ENCODE measurements at regions not wholly inside any gene's neighbourhood (a gene's known extent, or its start where the extent isn't known, plus 50 kb on each side); places are given as distances from the start of the nearest gene placed in this dataset.

DNA sequence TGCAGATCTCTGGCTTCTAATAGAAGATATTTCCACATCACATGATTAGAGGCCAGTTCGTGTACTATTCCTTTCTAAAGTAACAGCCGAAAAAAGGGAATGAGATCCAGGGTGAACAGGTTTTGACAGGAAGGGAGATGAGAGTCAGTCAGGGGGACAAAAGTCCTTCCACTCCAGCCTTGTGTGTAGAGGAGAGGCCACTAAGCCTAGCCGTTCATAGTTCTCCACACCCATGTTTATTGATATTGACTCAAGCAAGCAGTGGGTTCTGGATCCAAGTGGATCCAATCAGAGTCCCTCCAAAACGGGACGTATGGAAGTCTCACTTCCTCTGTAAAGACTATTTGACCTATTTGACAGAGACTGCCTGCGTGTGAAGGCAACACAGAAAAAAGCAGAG lies 80.4 kb upstream of the LRIG1 start:
- RAD21 ChIA-PET (ENCODE audit: low non-redundant PET in 1 of 2, low total read pairs in 2 of 2, uncharacterized antibody in 2 of 2, unreplicated experiment in 2 of 2) = no interaction called here
- Histone ChIP-seq H3K4me1 (ENCODE audit: control insufficient read depth in 1 of 2, insufficient read depth in 2 of 2, low read length in 2 of 2) (no peaks in the 10 kb centered on the region), H3K9ac (ENCODE audit: low read length) (no peak overlapping the region), H3K27me3 (ENCODE audit: insufficient read depth, low read length) (no peaks in the 10 kb centered on the region), H2AFZ (ENCODE audit: low read depth, low read length, poor library complexity, severe bottlenecking) (no peak overlapping the region), H3K4me3 (replicated peaks in 1 of 2; ENCODE audit: low read depth in 1 of 2, low read length in 2 of 2) (no peak overlapping the region), H3K36me3 (ENCODE audit: control insufficient read depth in 1 of 2, insufficient read depth in 2 of 2, low read length in 2 of 2) (no peaks in the 10 kb centered on the region), H4K20me1 (ENCODE audit: insufficient read depth) (no peaks in the 10 kb centered on the region), H3K9me2 (ENCODE audit: insufficient read depth) (no peaks in the 10 kb centered on the region), H3K27ac (ENCODE audit: low read depth, low read length) (no peak overlapping the region), H3K79me2 (ENCODE audit: insufficient read depth, low read length) (no peaks in the 10 kb centered on the region), H3K9me3 (ENCODE audit: control insufficient read depth in 1 of 2, insufficient read depth in 1 of 2, low read depth in 1 of 2, low read length in 2 of 2) (no peaks in the 10 kb centered on the region), H3K4me2 (ENCODE audit: low read length) (no peak overlapping the region)
- no TSS peak for BruUV-seq (replicated peaks)
- CTCF ChIA-PET = no interaction called here
- DNase-seq (ENCODE audit: low read depth, low spot score) = no peak
- intact Hi-C loops (cut with micrococcal nuclease) = no loop called here
- no peak for TF ChIP-seq TCF7L2 (IDR thresholded peaks at IDR 0.05; ENCODE audit: borderline replicate concordance, extremely low read depth, insufficient read depth, insufficient read length)
- no peak for TF ChIP-seq SIN3A (IDR thresholded peaks at IDR 0.05; ENCODE audit: low read depth)
- no peak for TF ChIP-seq ELF1 (IDR thresholded peaks at IDR 0.05; ENCODE audit: borderline replicate concordance, low read depth)
- no peak for TF ChIP-seq EZH2 (IDR thresholded peaks at IDR 0.05)
- no peak for TF ChIP-seq POLR2A (IDR thresholded peaks at IDR 0.05; ENCODE audit: borderline replicate concordance, extremely low read depth, insufficient read depth, insufficient read length)
- no peak for TF ChIP-seq POLR2AphosphoS5 (IDR thresholded peaks at IDR 0.05; ENCODE audit: low read depth, low read length)
- TF ChIP-seq SP1 (IDR thresholded peaks at IDR 0.05; ENCODE audit: low read depth) = no peak
- TF ChIP-seq, protein P1, sequence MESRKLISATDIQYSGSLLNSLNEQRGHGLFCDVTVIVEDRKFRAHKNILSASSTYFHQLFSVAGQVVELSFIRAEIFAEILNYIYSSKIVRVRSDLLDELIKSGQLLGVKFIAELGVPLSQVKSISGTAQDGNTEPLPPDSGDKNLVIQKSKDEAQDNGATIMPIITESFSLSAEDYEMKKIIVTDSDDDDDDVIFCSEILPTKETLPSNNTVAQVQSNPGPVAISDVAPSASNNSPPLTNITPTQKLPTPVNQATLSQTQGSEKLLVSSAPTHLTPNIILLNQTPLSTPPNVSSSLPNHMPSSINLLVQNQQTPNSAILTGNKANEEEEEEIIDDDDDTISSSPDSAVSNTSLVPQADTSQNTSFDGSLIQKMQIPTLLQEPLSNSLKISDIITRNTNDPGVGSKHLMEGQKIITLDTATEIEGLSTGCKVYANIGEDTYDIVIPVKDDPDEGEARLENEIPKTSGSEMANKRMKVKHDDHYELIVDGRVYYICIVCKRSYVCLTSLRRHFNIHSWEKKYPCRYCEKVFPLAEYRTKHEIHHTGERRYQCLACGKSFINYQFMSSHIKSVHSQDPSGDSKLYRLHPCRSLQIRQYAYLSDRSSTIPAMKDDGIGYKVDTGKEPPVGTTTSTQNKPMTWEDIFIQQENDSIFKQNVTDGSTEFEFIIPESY (IDR thresholded peaks at IDR 0.05; ENCODE audit: extremely low read depth, insufficient replicate concordance, low read length) = no peak
- TF ChIP-seq JUND (IDR thresholded peaks at IDR 0.05) = no peak
- TF ChIP-seq SRF (IDR thresholded peaks at IDR 0.05; ENCODE audit: low read depth) = no peak
- TF ChIP-seq CBX3 (IDR thresholded peaks at IDR 0.05; ENCODE audit: low read depth) = no peak
- no peak for TF ChIP-seq RAD21 (IDR thresholded peaks at IDR 0.05; ENCODE audit: low read depth)
- TF ChIP-seq, protein P2, sequence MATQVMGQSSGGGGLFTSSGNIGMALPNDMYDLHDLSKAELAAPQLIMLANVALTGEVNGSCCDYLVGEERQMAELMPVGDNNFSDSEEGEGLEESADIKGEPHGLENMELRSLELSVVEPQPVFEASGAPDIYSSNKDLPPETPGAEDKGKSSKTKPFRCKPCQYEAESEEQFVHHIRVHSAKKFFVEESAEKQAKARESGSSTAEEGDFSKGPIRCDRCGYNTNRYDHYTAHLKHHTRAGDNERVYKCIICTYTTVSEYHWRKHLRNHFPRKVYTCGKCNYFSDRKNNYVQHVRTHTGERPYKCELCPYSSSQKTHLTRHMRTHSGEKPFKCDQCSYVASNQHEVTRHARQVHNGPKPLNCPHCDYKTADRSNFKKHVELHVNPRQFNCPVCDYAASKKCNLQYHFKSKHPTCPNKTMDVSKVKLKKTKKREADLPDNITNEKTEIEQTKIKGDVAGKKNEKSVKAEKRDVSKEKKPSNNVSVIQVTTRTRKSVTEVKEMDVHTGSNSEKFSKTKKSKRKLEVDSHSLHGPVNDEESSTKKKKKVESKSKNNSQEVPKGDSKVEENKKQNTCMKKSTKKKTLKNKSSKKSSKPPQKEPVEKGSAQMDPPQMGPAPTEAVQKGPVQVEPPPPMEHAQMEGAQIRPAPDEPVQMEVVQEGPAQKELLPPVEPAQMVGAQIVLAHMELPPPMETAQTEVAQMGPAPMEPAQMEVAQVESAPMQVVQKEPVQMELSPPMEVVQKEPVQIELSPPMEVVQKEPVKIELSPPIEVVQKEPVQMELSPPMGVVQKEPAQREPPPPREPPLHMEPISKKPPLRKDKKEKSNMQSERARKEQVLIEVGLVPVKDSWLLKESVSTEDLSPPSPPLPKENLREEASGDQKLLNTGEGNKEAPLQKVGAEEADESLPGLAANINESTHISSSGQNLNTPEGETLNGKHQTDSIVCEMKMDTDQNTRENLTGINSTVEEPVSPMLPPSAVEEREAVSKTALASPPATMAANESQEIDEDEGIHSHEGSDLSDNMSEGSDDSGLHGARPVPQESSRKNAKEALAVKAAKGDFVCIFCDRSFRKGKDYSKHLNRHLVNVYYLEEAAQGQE (IDR thresholded peaks at IDR 0.05; ENCODE audit: low read depth) = no peak
- TF ChIP-seq YY1 (IDR thresholded peaks at IDR 0.05; ENCODE audit: extremely low read depth, insufficient replicate concordance, low read depth, low read length) = no peak
- no peak for TF ChIP-seq ZNF274 (IDR thresholded peaks at IDR 0.05; ENCODE audit: low read depth, low read length)
- TF ChIP-seq EZH2phosphoT487 (IDR thresholded peaks at IDR 0.05; ENCODE audit: borderline replicate concordance) = no peak
- no peak for TF ChIP-seq ZFX (IDR thresholded peaks at IDR 0.05)
- no peak for TF ChIP-seq EGR1 (IDR thresholded peaks at IDR 0.05; ENCODE audit: low read depth)
- TF ChIP-seq, protein P3, sequence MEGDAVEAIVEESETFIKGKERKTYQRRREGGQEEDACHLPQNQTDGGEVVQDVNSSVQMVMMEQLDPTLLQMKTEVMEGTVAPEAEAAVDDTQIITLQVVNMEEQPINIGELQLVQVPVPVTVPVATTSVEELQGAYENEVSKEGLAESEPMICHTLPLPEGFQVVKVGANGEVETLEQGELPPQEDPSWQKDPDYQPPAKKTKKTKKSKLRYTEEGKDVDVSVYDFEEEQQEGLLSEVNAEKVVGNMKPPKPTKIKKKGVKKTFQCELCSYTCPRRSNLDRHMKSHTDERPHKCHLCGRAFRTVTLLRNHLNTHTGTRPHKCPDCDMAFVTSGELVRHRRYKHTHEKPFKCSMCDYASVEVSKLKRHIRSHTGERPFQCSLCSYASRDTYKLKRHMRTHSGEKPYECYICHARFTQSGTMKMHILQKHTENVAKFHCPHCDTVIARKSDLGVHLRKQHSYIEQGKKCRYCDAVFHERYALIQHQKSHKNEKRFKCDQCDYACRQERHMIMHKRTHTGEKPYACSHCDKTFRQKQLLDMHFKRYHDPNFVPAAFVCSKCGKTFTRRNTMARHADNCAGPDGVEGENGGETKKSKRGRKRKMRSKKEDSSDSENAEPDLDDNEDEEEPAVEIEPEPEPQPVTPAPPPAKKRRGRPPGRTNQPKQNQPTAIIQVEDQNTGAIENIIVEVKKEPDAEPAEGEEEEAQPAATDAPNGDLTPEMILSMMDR (IDR thresholded peaks at IDR 0.05 in 2 of 3, conservative IDR thresholded peaks at IDR 0.05 in 1 of 3; ENCODE audit: borderline replicate concordance in 1 of 3, insufficient read depth in 1 of 3, low read depth in 2 of 3, low read length in 2 of 3) = no peak
- TF ChIP-seq CEBPB (IDR thresholded peaks at IDR 0.05; ENCODE audit: low read depth) = no peak
- POLR2A ChIA-PET = interaction anchor here (1.2 kb wide), 1 partner anchor 13 kb away, joined by 3 read pairs; no protein-coding TSS in a partner anchor
- ATAC-seq = no peak

All from HCT116 (cell line).